H1 (cell line): ENCODE measurements at regions not wholly inside any gene's neighbourhood (a gene's known extent, or its start where the extent isn't known, plus 50 kb on each side); places are given as distances from the start of the nearest gene placed in this dataset.

Experiments used
- ASH2L ChIP-seq: fragments of 200-600, 300-600 bp; sonication (generic); IDR thresholded peaks from one replicate; pipeline ENCODE4 v1.7.1; 2017; ENCODE audit warnings: low read length
- BCL11A ChIP-seq, 2 experiments: IDR thresholded peaks; one replicate each; pipeline ENCODE4 v1.6.1; 2011; ENCODE audit warnings: low read depth in 2 of 2, low read length in 2 of 2, mild to moderate bottlenecking in 2 of 2
- CHD2 ChIP-seq: IDR thresholded peaks from 2 replicates; pipeline ENCODE4 v1.6.1; 2012; ENCODE audit warnings: low read length, improper control_type of control experiment
- CTBP2 ChIP-seq: IDR thresholded peaks from 2 replicates; pipeline ENCODE4 v1.7.0; 2011; ENCODE audit warnings: borderline replicate concordance, mild to moderate bottlenecking, moderate library complexity, mixed read lengths, low read length; ENCODE audit not compliant: insufficient read depth, insufficient read length
- EP300 ChIP-seq, 2 experiments: IDR thresholded peaks; 1 replicate in 1 of 2; 2 replicates in 1 of 2; pipeline ENCODE4 v1.6.1; 2011 to 2012; ENCODE audit warnings: low read depth in 2 of 2, low read length in 2 of 2, mild to moderate bottlenecking in 2 of 2, borderline replicate concordance in 1 of 2, inconsistent platforms in 1 of 2, moderate library complexity in 1 of 2
- EZH2 ChIP-seq: fragments of 200-600 bp; sonication (generic); IDR thresholded peaks from 2 replicates; pipeline ENCODE4 v1.7.1; 2012; ENCODE audit warnings: low read depth, mild to moderate bottlenecking, moderate library complexity, low read length, inconsistent platforms; ENCODE audit not compliant: severe bottlenecking
- HDAC6 ChIP-seq: IDR thresholded peaks from one replicate; pipeline ENCODE4 v1.7.1; 2012; ENCODE audit warnings: low read depth, mild to moderate bottlenecking, inconsistent platforms, low read length, moderate library complexity
- POLR2A ChIP-seq, 2 experiments: IDR thresholded peaks; 1 replicate in 1 of 2; 2 replicates in 1 of 2; pipeline ENCODE4 v1.6.1; 2011; ENCODE audit warnings: low read depth in 2 of 2, low read length in 2 of 2, mild to moderate bottlenecking in 2 of 2; ENCODE audit errors: control extremely low read depth in 1 of 2
- POLR2AphosphoS5 ChIP-seq: IDR thresholded peaks from 2 replicates; pipeline ENCODE4 v1.6.1; 2011; ENCODE audit warnings: low read depth, low read length
- RBBP5 ChIP-seq: IDR thresholded peaks from 2 replicates; pipeline ENCODE4 v1.7.1; 2012; ENCODE audit warnings: low read depth, mild to moderate bottlenecking, inconsistent platforms, low read length, moderate library complexity, borderline replicate concordance
- RNF2 ChIP-seq: fragments of 200-900, 300-1000 bp; sonication (generic); IDR thresholded peaks from 2 replicates; pipeline ENCODE4 v1.7.1; 2016; ENCODE audit warnings: borderline replicate concordance, low read depth, mild to moderate bottlenecking, antibody characterized with exemption, low read length; ENCODE audit not compliant: poor library complexity, severe bottlenecking; ENCODE audit errors: missing control alignments
- SAP30 ChIP-seq: fragments of 300-600 bp; sonication (generic); IDR thresholded peaks from 2 replicates; pipeline ENCODE4 v1.7.1; 2012; ENCODE audit warnings: low read length, moderate library complexity, mild to moderate bottlenecking, inconsistent platforms; ENCODE audit not compliant: insufficient read depth, insufficient replicate concordance
- TAF1 ChIP-seq: IDR thresholded peaks from 2 replicates; pipeline ENCODE4 v1.6.1; 2011; ENCODE audit warnings: mild to moderate bottlenecking, low read depth, low read length
- TBP ChIP-seq: IDR thresholded peaks from 2 replicates; pipeline ENCODE4 v1.6.1; 2011; ENCODE audit warnings: low read depth, low read length, improper control_type of control experiment
- TF ChIP-seq, protein P1 (sequence below): IDR thresholded peaks from 2 replicates; pipeline ENCODE4 v1.6.1; 2011; ENCODE audit warnings: low read depth, mild to moderate bottlenecking, low read length; ENCODE audit not compliant: insufficient read depth
- TF ChIP-seq, protein P2 (sequence below): IDR thresholded peaks from 2 replicates; pipeline ENCODE4 v1.6.1; 2012; ENCODE audit warnings: inconsistent platforms

DNA sequence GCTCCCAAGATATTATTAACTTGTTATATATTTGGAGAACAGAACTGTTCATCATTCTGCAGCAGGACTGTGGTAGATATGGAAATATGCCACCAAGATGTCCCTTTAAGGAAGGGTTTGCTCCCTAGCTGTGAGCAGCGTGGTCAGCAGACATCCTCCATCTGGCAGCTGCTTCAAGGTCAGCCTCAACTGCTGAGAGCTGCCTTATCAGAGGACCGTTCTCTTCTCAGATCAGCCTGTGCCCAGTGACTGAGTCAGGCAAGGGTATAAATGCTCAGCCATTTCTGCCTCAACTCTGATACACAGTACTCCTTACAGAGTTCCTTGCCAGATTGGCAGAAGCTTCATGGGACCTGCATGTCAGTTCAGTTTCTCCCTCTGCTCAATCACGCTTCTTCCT lies 63.4 kb upstream of the MAGEB2 start (continued):
- no peak for TF ChIP-seq BCL11A (IDR thresholded peaks at IDR 0.05; ENCODE audit: low read depth in 2 of 2, low read length in 2 of 2)
- no peak for TF ChIP-seq TBP
- TF ChIP-seq EP300 (IDR thresholded peaks at IDR 0.05; ENCODE audit: borderline replicate concordance in 1 of 2, low read depth in 2 of 2, low read length in 2 of 2): no peak
- no peak for TF ChIP-seq TAF1
- TF ChIP-seq CTBP2: no peak
- TF ChIP-seq ASH2L: no peak
- TF ChIP-seq HDAC6: no peak
- TF ChIP-seq SAP30: no peak
- TF ChIP-seq, protein P1, sequence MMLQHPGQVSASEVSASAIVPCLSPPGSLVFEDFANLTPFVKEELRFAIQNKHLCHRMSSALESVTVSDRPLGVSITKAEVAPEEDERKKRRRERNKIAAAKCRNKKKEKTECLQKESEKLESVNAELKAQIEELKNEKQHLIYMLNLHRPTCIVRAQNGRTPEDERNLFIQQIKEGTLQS: no peak
- no peak for TF ChIP-seq POLR2AphosphoS5
- TF ChIP-seq, protein P2, sequence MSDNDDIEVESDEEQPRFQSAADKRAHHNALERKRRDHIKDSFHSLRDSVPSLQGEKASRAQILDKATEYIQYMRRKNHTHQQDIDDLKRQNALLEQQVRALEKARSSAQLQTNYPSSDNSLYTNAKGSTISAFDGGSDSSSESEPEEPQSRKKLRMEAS: no peak
- TF ChIP-seq RNF2: no peak
- TF ChIP-seq CHD2: no peak
- TF ChIP-seq EZH2: no peak
- no peak for TF ChIP-seq POLR2A (IDR thresholded peaks at IDR 0.05; ENCODE audit: control extremely low read depth in 1 of 2, low read depth in 2 of 2, low read length in 2 of 2)
- no peak for TF ChIP-seq RBBP5
